H1 (cell line): ENCODE measurements at regions not wholly inside any gene's neighbourhood (a gene's known extent, or its start where the extent isn't known, plus 50 kb on each side); places are given as distances from the start of the nearest gene placed in this dataset.

ENCODE experiments used
- CTCF ChIA-PET: fragments of 300-600 bp; sonication (Branson Sonifier 250); formaldehyde crosslinking; loops from one replicate; lab custom pipeline; 2021; ENCODE audit not compliant: partially characterized antibody; lab: Charles Lee
- POLR2A ChIA-PET: fragments of 300-600 bp; sonication (Branson Sonifier 250); formaldehyde crosslinking; loops from one replicate; lab custom pipeline; 2021; ENCODE audit warnings: inconsistent platforms; ENCODE audit not compliant: partially characterized antibody; lab: Charles Lee
- DNase-seq, 2 experiments: peaks; one replicate each; pipeline versions ENCODE4 v3.0.0 to v3.0.0-alpha.2; 2010 to 2022; ENCODE audit warnings: low spot score in 2 of 2, low read depth in 1 of 2, mixed read lengths in 1 of 2
- FAIRE-seq: peaks from 2 replicates; lab custom pipeline; 2011; peaks lifted over from hg19 to GRCh38; lab: Jason Lieb, UNC
- H2AFZ ChIP-seq: 2 replicates; pipeline ENCODE4 v1.8.1; 2012; ENCODE audit warnings: low read length, inconsistent platforms
- H2AK5ac ChIP-seq: 2 replicates; pipeline ENCODE4 v1.6.1; 2013; ENCODE audit warnings: low read depth, low read length
- H2BK120ac ChIP-seq: replicated peaks from 2 replicates; pipeline ENCODE3; 2013; ENCODE audit warnings: low read depth, low read length, inconsistent platforms
- H2BK12ac ChIP-seq: 2 replicates; pipeline ENCODE4 v1.6.1; 2013; ENCODE audit warnings: low read depth, low read length
- H2BK15ac ChIP-seq: 2 replicates; pipeline ENCODE4 v1.6.1; 2013; ENCODE audit warnings: low read length
- H2BK20ac ChIP-seq: 2 replicates; pipeline ENCODE4 v1.6.1; 2013; ENCODE audit warnings: low read length
- H2BK5ac ChIP-seq: 2 replicates; pipeline ENCODE4 v1.6.1; 2013; ENCODE audit warnings: low read depth, low read length
- H3K14ac ChIP-seq: 2 replicates; pipeline ENCODE4 v1.6.1; 2013; ENCODE audit warnings: inconsistent platforms; ENCODE audit not compliant: insufficient read length
- H3K18ac ChIP-seq: 2 replicates; pipeline ENCODE4 v1.6.1; 2013; ENCODE audit warnings: low read length; ENCODE audit errors: extremely low read depth
- H3K23ac ChIP-seq: 2 replicates; pipeline ENCODE4 v1.6.1; 2013; ENCODE audit warnings: inconsistent platforms; ENCODE audit not compliant: insufficient read length
- H3K23me2 ChIP-seq: 2 replicates; pipeline ENCODE4 v1.6.1; 2013; ENCODE audit warnings: low read depth, low read length
- H3K27ac ChIP-seq: 2 replicates; pipeline ENCODE4 v1.6.1; 2011; ENCODE audit warnings: low read depth, low read length, inconsistent platforms
- H3K27me3 ChIP-seq, 4 experiments: replicated peaks in 1 of 4; 1 replicate in 1 of 4; 2 replicates in 3 of 4; pipeline versions ENCODE4 v1.6.1 to v1.8.1; 2011 to 2013; ENCODE audit warnings: low read length in 3 of 4, mild to moderate bottlenecking in 3 of 4, inconsistent platforms in 2 of 4, mixed read lengths in 2 of 4, moderate library complexity in 1 of 4; ENCODE audit not compliant: control insufficient read depth in 3 of 4, insufficient read depth in 3 of 4; ENCODE audit errors: extremely low read depth in 1 of 4
- H3K36me3 ChIP-seq, 4 experiments: 2 replicates each; pipeline versions ENCODE4 v1.6.1 to v1.8.1; 2011 to 2013; ENCODE audit warnings: mild to moderate bottlenecking in 4 of 4, low read length in 3 of 4, moderate library complexity in 2 of 4, control low read depth in 1 of 4, inconsistent platforms in 1 of 4; ENCODE audit not compliant: insufficient read depth in 4 of 4, control insufficient read depth in 2 of 4
- H3K4ac ChIP-seq: replicated peaks from 2 replicates; pipeline ENCODE3; 2013; ENCODE audit warnings: low read length, low read depth, mixed read lengths, inconsistent platforms; ENCODE audit not compliant: insufficient read length
- H3K4me1 ChIP-seq, 4 experiments: replicated peaks in 1 of 4; 1 replicate in 1 of 4; 2 replicates in 3 of 4; pipeline versions ENCODE4 v1.6.1 to v1.8.1; 2011 to 2013; ENCODE audit warnings: low read length in 3 of 4, inconsistent platforms in 2 of 4, mixed read lengths in 1 of 4; ENCODE audit not compliant: insufficient read depth in 4 of 4, control insufficient read depth in 3 of 4
- H3K4me2 ChIP-seq, 2 experiments: 2 replicates each; pipeline versions ENCODE4 v1.6.1 to v1.8.1; 2011 to 2013; ENCODE audit warnings: low read depth in 2 of 2, low read length in 2 of 2, control low read depth in 1 of 2, inconsistent platforms in 1 of 2, mild to moderate bottlenecking in 1 of 2; ENCODE audit not compliant: insufficient read depth in 1 of 2
- H3K4me3 ChIP-seq, 4 experiments: fragments of 200-600, 300-600 bp in 1 of 4; sonication (generic), shearing (Covaris generic), sonication (Bioruptor Twin) in 1 of 4; 2 replicates each; pipeline versions ENCODE4 v1.5.1 to v1.8.1; 2011 to 2016; ENCODE audit warnings: low read length in 4 of 4, low read depth in 3 of 4, control low read depth in 2 of 4, inconsistent platforms in 2 of 4, mild to moderate bottlenecking in 2 of 4, mixed read lengths in 1 of 4, moderate library complexity in 1 of 4; ENCODE audit not compliant: insufficient read depth in 2 of 4; ENCODE audit errors: extremely low read depth in 1 of 4
- H3K56ac ChIP-seq: replicated peaks from 2 replicates; pipeline ENCODE3; 2013; ENCODE audit warnings: low read depth, mild to moderate bottlenecking, mixed read lengths, low read length, inconsistent platforms; ENCODE audit not compliant: insufficient read length
- H3K79me1 ChIP-seq: 2 replicates; pipeline ENCODE4 v1.6.1; 2013; ENCODE audit warnings: low read depth, low read length, control low read depth
- H3K79me2 ChIP-seq, 2 experiments: 2 replicates each; pipeline versions ENCODE4 v1.6.1 to v1.8.1; 2012 to 2013; ENCODE audit warnings: low read length in 2 of 2, mild to moderate bottlenecking in 2 of 2, inconsistent platforms in 1 of 2; ENCODE audit not compliant: insufficient read depth in 2 of 2, control insufficient read depth in 1 of 2
- H3K9ac ChIP-seq, 4 experiments: replicated peaks in 1 of 4; 1 replicate in 1 of 4; 2 replicates in 3 of 4; pipeline versions ENCODE4 v1.6.1 to v1.8.1; 2011 to 2013; ENCODE audit warnings: low read depth in 3 of 4, low read length in 3 of 4, control low read depth in 2 of 4, mild to moderate bottlenecking in 2 of 4, moderate library complexity in 2 of 4, inconsistent platforms in 1 of 4; ENCODE audit errors: extremely low read depth in 1 of 4
- H3K9me3 ChIP-seq, 2 experiments: 2 replicates each; pipeline versions ENCODE4 v1.6.1 to v1.8.1; 2012 to 2013; ENCODE audit warnings: mild to moderate bottlenecking in 2 of 2, moderate library complexity in 2 of 2, control low read depth in 1 of 2, inconsistent platforms in 1 of 2, low read depth in 1 of 2, low read length in 1 of 2, mixed read lengths in 1 of 2; ENCODE audit not compliant: insufficient read depth in 2 of 2
- H4K20me1 ChIP-seq, 2 experiments: replicated peaks in 1 of 2; 2 replicates each; pipeline versions ENCODE3 to v1.8.1; 2011 to 2013; ENCODE audit warnings: inconsistent platforms in 2 of 2, low read length in 2 of 2, mild to moderate bottlenecking in 1 of 2; ENCODE audit not compliant: insufficient read depth in 2 of 2, control insufficient read depth in 1 of 2
- H4K5ac ChIP-seq: 2 replicates; pipeline ENCODE4 v1.6.1; 2013; ENCODE audit warnings: low read length, low read depth, mixed read lengths, inconsistent platforms; ENCODE audit not compliant: insufficient read length
- H4K8ac ChIP-seq: 2 replicates; pipeline ENCODE4 v1.8.0; 2013; ENCODE audit warnings: mild to moderate bottlenecking, moderate library complexity, low read length, inconsistent platforms; ENCODE audit not compliant: insufficient read depth; ENCODE audit errors: extremely low read depth
- H4K91ac ChIP-seq: replicated peaks from 2 replicates; pipeline ENCODE3; 2013; ENCODE audit warnings: low read length, mixed read lengths, inconsistent platforms; ENCODE audit not compliant: insufficient read length
- CBX8 ChIP-seq: fragments of 300-800, 300-1000 bp; sonication (generic); IDR thresholded peaks from 2 replicates; pipeline ENCODE4 v1.7.1; 2016; ENCODE audit warnings: low read depth, low read length, borderline replicate concordance
- CHD2 ChIP-seq: IDR thresholded peaks from 2 replicates; pipeline ENCODE4 v1.6.1; 2012; ENCODE audit warnings: low read length, improper control_type of control experiment
- PHF8 ChIP-seq: fragments of 200-600 bp; sonication (generic); conservative IDR thresholded peaks from 2 replicates; pipeline ENCODE4 v1.7.1; 2012; ENCODE audit warnings: low read depth, mild to moderate bottlenecking, inconsistent platforms, low read length, moderate library complexity
- RAD21 ChIP-seq, 2 experiments: IDR thresholded peaks in 1 of 2; conservative IDR thresholded peaks in 1 of 2; 2 replicates each; pipeline ENCODE4 v1.6.1; 2011; ENCODE audit warnings: low read depth in 2 of 2, low read length in 2 of 2, improper control_type of control experiment in 1 of 2, inconsistent platforms in 1 of 2, mild to moderate bottlenecking in 1 of 2, moderate library complexity in 1 of 2

DNA sequence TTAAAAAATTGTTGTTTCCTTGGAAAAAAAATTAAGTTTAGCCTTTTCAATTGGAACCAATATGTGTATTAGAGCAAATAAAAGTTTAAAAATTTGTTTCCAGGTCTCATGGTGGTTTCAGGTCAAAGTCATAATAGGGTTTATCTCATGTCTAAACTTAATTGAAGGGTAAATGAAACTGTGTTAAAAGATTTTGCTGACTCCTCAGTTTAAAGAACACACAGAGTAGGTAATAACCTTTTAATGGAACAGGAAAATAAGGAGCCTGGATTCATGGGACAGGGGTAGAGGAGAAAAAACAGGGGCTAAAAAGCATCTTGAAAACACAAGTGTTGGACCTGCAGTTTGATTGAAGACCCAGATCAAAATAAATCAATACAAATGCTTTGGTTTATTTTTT is 190.6 kb downstream of the MFSD1 start:
- Histone ChIP-seq H4K5ac (no peak overlapping the region), H2BK15ac (no peak overlapping the region), H3K23me2 (no peaks in the 10 kb centered on the region), H3K18ac (no peak overlapping the region), H3K4me1 (peaks cover 0 to 3% (median 2%) of the 10 kb centered on the region in 4 experiments; a peak in 3 of 7 replicates), H3K4ac (no peak overlapping the region), H3K23ac (no peak overlapping the region), H3K4me3 (no peak overlapping the region), H3K79me1 (no peaks in the 10 kb centered on the region), H3K27me3 (no peaks in the 10 kb centered on the region), H3K36me3 (no peaks in the 10 kb centered on the region), H3K9me3 (no peaks in the 10 kb centered on the region), H3K9ac (no peak overlapping the region), H3K14ac (no peak overlapping the region), H2BK12ac (no peak overlapping the region), H2AFZ (no peak overlapping the region), H3K4me2 (no peak overlapping the region), H3K56ac (no peak overlapping the region), H4K91ac (no peak overlapping the region), H2AK5ac (no peak overlapping the region), H3K79me2 (no peaks in the 10 kb centered on the region), H2BK20ac (no peak overlapping the region), H2BK5ac (no peak overlapping the region), H3K27ac (no peak overlapping the region), H2BK120ac (no peak overlapping the region), H4K8ac (no peak overlapping the region), H4K20me1 (no peaks in the 10 kb centered on the region)
- FAIRE-seq (no peak), DNase-seq (no peak)
- CTCF ChIA-PET: no interaction called here
- POLR2A ChIA-PET: no interaction called here
- TF ChIP-seq RAD21 (IDR thresholded peaks at IDR 0.05 in 1 of 2, conservative IDR thresholded peaks at IDR 0.05 in 1 of 2; ENCODE audit: low read depth in 2 of 2, low read length in 2 of 2): no peak
- TF ChIP-seq CHD2: no peak
- TF ChIP-seq CBX8: no peak
- no peak for TF ChIP-seq PHF8
